NCI-H1436 treated with DMSO at 0.1 percent for 48 hours (cell line): ENCODE measurements at regions not wholly inside any gene's neighbourhood (a gene's known extent, or its start where the extent isn't known, plus 50 kb on each side); places are given as distances from the start of the nearest gene placed in this dataset.

ENCODE experiments used
- DNase-seq: peaks from one replicate; lab custom pipeline; 2025; lab: John Stamatoyannopoulos, UW

DNA sequence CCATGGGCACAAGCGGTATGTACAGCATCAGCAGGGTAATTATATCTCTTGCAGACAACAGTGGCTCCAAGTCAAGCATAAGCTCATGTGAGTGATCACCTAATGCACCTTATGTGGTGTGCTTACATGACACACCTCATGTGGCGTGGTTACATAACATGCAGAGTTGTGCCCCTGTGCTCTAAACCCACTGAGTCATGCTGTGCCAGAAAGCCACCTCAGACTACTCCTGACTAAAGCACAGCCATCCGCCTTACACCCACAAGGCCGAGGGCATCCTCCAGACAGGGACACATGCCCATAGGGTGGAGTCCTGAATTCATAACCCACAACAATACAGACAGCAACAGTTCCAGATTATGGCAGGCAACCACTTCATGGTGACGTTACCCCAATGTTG lies 163.7 kb upstream of the SLC30A5 start:
- DNase-seq = no peak

DNA sequence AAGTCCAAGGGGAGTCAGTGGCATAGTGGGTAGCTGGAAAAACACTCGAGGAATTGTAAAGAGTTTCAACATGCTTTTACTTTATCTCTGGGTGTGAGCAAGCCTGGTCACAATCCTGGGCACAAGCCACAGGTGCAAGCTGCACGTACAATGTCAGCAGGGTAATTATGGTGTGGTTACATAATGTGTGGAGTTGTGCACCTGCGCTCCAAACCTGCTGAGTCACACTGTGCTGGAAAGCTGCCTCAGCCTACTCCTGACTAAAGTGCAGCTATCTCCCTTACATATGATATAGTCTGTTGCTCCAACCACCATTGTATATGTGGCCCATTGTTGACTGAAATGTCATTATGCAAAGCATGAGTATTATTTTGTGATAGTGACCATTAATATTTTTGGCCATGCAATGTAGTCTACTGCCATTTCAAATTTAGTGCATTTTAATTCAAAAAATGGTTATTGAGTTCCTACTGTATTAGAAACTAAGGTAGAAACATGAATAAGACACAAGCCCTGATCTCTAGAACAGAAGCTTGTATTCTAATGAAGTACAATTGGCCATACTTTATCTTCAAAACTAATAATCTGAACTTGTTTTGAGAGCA lies 160.9 kb upstream of the SLC30A5 start:
- DNase-seq = no peak

DNA sequence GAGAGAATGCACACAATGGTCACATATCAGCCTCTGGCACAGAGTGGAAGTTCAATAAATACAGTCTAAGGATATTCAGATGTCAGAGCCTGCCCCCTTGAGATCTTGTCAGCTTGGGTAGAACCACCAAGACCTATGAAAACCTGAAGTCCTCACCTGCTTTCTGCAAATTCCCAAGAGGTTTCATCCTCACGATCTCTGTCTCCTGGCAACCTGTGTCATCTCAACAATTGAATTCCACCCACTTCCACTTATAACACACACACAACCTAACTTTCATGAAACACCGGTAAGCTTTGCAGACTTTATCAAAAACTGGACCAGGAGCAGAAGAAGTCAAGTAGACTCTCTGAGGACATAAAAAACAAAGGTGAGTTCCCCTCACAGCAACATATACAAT lies 151.6 kb upstream of the SLC30A5 start:
- DNase-seq = no peak

DNA sequence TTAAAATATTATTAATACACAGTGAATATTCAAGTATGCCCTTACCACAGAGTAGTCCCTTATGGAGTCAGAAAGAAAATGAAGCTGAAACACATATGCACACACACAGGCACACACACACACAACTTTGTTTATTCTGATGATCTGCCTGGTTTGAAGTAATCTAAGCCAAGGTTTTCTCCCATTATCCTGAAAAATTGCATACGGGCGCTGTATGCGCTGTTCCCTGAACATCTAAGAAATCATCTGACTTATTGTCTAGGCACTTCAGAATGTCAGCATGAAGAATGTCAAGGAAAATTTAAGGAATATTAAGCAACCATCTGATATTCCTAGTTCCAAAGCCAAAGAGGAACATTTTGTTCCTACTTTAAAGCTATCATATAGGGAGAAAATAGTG lies 147.1 kb upstream of the SLC30A5 start:
- no peak for DNase-seq

DNA sequence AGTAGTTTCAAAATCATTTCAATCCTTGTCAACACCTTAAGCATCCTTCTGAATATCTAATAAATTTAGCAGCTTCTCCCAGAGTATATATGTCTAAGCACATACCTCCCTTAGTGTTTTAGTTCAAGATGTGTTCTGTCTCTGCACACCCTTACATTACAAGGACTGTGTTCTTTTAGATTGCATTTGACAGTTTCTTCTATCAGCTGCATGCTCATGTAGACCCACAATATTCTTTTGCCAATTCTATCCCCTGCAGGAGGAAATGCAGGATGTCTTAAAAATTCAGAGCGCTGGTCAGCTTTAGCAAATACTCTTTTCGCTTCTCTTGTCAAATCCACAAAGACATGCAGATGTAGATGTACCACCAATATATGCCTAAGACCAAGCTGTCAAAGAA lies 145.8 kb upstream of the SLC30A5 start:
- no peak for DNase-seq

DNA sequence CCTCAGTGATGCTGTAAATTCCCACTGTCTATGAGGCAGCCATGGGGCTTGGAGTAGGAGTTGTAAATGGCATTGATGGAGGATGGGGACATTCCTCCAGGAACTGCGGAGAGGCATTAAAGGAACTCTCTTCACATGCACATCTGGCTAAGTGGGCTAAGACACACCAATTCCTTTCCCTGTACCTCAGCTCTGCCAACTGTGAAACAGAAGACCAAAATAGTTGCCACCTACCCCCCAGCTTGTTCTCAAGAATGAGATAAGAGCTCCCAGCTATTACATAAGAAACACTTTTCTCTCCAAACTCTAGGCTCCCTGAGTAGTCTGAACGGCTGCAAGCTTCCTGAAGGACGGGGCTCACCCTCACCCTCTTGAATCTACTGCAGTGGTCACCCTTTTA lies 144.6 kb upstream of the SLC30A5 start:
- no peak for DNase-seq

DNA sequence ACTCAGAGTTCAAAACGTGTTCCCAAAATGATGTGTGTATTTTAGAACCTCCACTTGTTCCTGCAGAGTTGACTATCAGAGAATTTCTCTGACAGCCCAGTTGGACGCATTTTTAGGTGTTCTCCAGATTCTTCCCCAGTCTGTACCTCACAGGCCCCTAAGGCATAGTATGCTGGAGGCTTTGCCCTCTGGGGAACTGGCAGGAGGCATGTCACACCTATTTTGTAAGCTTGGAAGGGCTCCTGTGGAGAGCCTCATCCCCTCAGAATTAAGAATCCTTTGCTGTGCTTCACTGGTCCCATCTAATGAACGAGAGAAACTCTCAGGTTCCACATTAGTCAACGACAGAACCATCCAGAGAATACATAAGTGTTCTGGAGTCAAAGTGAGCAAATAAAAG lies 144.1 kb upstream of the SLC30A5 start:
- no peak for DNase-seq

DNA sequence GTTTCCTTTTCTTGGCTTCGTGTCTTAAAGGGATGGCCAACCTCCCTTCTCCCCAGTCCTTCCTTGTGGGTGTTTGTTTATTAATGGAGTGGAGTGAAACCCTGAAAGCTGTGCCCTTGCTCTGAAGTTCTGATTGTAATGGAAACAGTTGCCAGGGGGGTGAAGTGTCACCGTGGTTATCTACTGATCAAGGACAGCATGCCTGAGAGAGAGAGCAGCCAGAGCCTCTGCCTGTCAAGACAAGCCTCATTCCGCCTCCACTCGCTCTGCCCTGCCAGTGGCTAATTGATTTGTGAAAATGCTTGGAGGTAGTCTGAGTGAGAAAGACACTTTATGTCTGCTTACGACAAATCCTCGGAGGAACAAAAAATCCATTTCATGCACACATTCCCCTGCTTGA lies 143.7 kb upstream of the SLC30A5 start:
- no peak for DNase-seq

DNA sequence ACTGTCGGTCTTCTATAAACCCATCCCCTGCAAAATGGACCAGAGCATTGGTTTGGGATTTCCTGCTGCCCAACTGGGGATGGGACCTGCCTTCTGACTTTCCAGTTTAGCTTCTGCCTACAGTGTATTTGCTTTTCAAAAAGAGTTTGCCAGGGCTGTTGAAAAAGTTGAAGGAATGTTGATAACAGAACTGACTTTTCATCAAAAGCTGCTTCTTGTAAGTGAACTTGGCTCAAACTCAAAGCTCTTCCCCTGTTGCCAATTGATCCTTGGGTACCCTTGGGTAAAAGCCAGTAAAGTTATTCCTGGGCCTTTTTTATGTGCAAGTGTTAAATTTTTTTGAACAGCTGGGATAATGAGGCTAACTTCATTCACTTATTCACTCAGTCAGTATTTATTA lies 142.9 kb upstream of the SLC30A5 start:
- DNase-seq = no peak

DNA sequence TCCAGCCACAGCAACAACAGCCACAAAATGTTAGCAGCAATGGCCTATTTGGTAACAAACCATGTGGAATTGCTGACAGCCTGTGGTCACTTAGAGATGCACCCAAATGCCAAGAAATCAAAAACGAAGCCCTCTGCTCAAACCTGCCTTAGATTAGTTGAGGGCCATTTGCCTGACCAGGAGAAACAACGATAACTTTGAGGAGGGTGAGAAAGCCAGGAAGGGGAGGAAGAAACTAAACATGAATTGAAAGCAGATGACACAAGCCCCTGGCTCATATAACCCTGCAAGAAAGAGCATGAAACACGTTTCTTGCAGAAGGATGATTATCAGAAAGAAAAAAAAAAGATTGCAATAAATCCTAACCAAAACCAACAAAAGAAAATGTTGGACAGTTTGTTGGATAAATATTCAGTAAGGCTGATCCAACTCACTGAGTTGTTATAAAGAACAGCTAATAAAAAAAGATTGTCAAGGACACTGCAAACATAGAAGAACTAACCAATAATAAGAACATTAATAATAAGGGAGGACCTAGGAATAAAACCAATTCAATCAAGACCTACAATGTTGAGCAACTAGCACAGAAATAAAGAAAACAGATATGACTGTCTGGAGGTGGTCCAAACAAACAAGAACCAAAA lies 140.5 kb upstream of the SLC30A5 start:
- DNase-seq = no peak

DNA sequence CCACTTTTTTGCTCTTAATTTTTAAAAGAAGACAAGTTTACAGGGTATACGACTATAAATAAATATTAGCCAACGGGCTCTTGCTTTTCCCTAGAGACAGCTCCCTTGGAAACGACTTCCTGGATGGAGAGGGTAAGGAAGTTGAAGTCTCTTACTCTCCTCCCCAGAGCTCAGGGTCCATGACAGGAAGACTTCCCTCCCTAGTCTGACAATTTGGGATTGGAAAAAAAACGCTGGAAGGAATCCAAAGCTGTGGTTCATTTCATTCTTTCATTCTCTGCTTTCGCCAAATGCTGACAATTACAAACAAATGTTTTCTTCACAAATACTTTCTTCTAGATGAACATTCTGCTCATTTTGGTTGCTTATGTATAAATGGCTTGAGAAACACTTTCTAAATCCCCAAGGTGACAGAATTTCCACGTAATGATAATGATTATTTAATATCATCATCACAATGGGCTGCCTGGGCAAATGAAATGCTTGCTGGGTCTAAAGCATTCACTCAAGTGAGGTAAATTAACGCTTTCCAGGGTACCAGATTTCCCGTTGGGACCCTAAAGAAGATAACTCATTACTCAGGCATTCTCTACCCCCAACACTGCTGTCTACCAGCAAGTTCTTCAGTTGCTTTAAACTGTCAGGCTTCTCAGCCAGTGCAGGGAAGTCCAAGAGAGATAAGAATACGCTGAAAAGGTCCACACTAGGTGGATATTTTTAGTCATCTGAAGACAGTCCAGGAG lies 139.8 kb upstream of the SLC30A5 start:
- no peak for DNase-seq

DNA sequence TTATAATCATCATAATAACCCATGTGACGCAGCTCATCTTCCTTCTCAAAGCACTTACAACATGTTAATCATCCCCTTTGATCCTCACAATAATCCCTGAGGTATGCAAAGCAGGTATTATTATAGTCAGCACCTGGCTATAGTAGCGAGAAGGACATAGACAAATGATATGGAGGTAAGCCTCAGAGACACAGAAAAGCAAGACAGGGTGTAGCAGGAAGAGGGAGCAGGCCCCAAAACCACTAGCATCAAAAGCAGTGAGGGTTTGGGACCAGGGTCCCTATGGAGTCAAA lies 139.2 kb upstream of the SLC30A5 start:
- DNase-seq = no peak

DNA sequence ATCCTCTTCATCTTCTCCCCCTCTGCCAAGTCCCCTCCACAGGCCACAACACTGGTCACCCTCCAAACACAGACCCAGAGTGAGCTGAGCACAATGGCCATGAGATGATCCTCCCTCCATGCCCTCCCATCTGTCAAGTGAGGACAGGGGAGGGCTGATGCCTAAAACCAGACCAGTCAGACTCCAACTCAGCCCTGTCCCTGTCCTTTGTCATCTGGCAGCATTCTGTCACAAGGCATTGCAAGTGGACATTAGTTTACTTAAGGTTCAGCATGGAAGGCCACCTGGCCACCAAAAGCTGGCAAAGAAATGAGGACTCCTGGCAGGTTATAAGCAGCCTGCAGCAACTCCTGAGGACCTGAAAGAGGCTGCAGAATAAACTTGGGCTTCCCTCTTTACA lies 136.2 kb upstream of the SLC30A5 start:
- DNase-seq = no peak

DNA sequence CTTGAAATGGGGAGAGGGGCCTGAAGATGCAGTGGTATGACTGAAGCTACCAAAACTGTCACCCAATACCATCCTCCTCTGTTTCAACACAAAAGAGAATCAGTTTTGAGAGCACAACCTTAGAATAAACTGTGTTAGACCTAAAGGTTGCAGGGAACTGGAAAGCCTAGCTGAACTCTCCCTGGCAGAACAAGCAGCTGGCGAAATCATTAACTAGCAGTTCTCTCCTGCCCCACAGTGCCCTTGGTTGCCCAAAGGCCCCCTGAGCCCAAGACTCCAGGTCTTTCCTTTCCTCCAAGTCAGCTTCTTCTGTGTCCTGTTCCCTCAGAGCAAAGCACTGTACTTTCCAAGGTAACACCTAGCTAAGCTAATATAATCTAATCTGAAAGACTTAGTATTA lies 135.4 kb upstream of the SLC30A5 start:
- no peak for DNase-seq

DNA sequence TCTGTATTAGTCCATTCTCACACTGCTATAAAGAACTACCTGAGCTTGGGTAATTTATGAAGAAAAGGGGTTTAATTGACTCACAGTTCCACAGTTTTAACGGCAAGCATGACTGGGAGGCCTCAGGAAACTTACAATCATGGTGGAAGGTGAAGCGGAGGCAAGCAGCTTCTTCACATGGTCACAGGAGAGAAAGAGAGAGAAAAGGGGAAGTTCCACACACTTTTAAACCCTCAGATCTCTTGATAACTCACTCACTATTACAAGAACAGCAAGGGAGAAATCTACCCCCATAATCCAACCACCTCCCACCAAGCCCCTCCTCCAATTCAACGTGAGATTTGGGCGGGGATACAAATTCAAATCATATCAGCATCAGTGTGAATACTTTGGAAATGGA lies 133.4 kb upstream of the SLC30A5 start:
- no peak for DNase-seq

DNA sequence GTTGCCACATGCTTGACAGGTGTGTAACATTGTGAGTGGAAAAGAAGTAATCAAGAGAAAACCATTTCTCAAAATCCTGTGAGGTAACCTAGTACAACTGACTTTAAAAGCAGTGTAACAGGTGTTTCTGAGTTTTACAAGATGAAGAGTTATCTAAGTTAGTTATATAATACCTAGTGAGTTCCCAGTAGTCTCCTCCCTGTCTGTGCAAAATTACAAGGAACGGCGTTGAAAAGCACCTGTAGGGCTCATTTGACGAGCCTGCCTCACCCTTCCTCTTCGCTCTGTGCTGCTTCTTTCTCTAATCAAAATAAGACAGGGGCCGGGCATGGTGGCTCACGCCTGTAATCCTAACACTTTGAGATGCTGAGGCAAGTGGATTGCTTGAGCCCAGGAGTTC lies 132.9 kb upstream of the SLC30A5 start:
- DNase-seq = no peak

DNA sequence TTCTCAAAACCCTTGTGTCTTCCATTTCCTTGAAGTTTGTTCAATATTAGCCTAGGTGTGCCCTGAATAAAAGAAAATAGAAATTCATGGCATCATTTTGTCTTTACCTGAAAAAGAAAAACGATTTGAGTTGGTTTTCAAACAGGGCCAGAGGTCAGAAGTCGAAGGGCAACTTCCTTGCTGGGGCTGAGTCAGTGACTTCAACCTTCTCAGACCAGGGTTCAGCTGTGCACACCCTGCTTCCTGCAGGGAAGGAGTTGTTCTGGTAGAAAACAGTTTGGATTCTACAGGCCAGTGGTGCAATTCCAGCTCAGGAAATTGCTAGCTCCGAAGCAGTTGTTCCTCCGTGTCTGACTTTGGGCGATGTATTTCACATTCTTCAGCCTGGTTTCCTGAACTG lies 132.1 kb upstream of the SLC30A5 start:
- DNase-seq = no peak

DNA sequence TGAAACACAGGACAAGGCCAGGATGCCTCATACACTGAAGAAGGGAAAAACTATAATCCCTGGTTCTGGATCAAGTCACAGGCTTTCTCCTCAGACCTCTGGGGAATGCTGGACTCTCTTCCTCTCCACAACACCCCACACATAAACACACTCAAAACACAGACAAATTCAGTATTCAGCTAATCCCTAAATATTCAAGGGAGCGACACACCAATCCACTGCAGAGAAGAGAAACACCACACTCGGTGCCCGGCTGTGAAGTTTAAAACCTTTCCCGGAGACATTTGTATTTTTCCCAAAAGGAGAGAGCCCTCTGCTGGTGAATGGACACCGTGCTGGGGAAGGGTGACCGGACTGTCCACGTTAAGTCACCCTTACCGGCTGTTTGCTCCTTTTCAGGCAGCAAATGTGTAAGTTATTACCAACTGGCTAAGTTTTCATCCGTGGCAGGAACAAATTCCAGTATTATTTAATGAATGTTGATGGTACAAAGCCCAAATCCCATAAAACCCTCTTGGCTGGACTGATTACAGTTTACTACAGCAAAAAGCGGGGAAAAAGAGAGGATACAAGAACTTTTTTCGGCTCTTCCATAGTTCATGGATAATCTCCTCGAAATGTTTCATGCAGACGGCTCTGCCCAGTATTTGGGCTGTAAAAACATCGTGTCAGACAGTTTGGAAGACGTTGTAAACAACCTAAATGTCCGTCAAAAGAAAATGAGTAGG lies 130.9 kb upstream of the SLC30A5 start:
- DNase-seq = no peak

DNA sequence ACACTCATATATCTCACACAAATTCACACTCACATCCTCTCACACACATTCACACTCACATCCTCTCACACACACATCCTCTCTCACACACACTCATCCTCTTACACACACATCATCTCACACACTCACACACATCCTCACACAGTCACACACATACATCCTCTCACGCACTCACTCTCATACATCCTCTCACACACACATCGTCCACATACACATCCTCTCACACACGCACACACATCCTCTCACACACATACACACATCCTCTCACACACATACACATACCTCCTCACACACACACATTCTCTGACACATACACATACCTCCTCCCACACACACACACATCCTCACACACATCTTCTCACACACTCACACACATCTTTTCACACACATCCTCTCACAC lies 129.1 kb upstream of the SLC30A5 start:
- DNase-seq = no peak

DNA sequence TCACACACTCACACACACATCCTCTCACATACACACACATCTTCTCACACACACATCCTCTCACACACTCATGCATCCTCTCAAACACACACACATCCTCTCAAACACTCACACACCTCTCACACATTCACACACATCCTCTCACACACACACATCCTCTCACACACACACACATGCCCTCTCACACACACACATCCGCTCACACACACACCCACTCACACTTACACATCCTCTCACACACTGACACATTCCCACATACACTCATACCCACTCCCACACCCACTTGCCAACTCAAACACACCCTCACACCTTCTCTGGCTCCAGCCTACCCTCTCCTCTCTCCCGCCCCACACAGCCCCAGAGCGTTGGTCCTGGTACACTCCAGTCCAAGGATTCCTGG lies 127.9 kb upstream of the SLC30A5 start:
- DNase-seq = no peak

DNA sequence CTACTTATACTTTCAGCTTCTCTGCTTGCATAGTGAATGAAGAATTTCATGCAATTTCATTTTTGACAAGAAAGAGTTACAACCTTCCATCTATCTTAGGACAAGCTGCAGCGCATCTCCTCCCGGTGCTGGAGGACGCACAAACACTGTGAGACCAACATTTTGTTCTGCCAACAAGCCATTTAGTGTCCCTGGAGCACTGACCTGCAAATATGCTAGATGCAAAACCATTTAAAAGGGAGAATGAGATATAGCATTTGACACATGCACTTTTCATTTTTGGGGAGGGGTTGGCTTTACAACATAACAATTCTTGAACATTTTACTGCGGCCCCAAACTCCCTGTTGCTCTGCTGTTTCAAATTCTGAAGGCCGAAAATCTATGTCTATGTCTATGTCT lies 127.2 kb upstream of the SLC30A5 start:
- no peak for DNase-seq

DNA sequence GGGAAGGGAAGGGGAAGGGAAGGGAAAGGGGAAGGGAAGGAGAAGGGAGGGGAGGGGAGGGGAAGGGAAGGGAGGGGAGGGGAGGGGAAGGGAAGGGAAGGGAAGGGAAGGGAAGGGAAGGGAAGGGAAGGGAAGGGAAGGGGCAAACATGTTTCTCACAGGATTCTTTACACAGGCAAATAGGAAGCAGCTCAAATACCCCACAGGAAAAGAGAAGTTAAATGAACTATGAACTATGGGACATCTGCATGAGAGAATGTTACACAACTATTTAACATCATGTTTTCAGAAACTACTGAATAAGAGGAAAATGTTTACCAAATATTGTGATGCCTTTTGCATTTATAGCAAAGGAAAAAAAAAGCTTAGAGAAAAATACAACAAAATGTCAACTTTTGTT lies 125.4 kb upstream of the SLC30A5 start:
- no peak for DNase-seq

DNA sequence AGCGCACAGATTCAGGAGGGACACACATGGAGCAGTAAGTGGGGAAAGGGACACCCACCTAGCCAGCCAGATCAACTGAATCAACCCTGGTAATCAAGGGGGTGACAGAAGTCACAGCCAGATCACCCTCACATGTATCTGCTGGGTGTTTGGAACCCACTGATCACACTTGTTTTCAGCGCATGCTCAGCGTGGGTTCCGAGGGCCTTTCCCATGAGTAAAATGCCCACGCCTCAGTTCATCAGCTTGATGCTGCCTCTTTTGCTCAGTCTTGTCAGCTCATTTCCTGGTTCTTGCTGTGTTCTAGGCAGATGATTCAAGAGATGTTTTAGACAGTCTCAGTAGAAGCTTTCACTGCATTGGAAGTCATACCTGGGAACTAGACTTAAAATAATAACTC lies 123.2 kb upstream of the SLC30A5 start:
- DNase-seq = no peak
